ENCODE measurements at regions not wholly inside any gene's neighbourhood (a gene's known extent, or its start where the extent isn't known, plus 50 kb on each side); places are given as distances from the start of the nearest gene placed in this dataset.

DNA sequence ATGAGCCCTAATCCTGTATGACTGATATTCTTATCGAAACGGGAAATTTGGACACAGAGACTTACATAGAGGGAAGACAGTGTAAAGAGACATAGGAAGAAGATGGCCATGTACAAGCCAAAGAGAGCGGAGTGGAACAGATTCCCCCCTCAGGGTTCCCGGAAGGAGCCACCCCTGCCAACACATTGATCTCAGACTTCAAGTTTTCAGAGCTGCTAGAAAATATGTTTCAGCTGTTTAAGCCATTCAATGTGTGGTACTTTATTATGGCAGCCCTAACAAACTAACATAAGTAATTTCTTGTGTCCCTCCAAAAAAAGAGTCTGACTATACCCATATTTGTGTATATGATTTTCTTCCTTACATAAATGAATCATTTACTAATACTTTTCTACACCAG lies 128.0 kb upstream of the STC2 start:
- no peak for TF ChIP-seq CTCF (IDR thresholded peaks at IDR 0.05; ENCODE audit: borderline replicate concordance, insufficient read depth, low read depth, low read length)
- H3K4me3 ChIP-seq (ENCODE audit: low read depth, low read length) = no peak overlapping the region

DNA sequence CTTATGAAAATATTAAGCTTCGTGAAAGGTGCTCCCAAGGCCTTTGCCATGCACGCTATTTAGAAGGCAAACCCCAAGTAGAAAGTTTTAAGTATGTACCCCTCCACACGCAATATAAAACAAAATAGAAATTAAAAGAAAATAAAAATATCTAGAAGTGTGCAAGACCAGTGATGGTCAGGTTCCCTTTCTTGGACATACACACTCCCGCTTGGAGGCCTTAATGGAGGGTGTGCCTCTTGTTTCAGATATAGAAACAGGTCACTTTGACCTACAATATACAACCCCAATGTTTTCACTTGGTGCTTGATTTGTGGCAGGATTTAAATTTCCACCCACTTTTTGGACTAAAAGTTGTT lies 127.4 kb upstream of the STC2 start:
- no peak for TF ChIP-seq CTCF (IDR thresholded peaks at IDR 0.05; ENCODE audit: borderline replicate concordance, insufficient read depth, low read depth, low read length)
- no peak overlapping the region for H3K4me3 ChIP-seq (ENCODE audit: low read depth, low read length)

GRCh38 chr5:173454736-173455598 lies 126.8 kb upstream of the STC2 start:
- H3K4me3 ChIP-seq (ENCODE audit: low read depth, low read length) = no peak overlapping the region
- TF ChIP-seq CTCF (IDR thresholded peaks at IDR 0.05; ENCODE audit: borderline replicate concordance, insufficient read depth, low read depth, low read length) = no peak

GRCh38 chr5:173454361-173454735 lies 126.1 kb upstream of the STC2 start:
- TF ChIP-seq CTCF (IDR thresholded peaks at IDR 0.05; ENCODE audit: borderline replicate concordance, insufficient read depth, low read depth, low read length) = no peak
- H3K4me3 ChIP-seq (ENCODE audit: low read depth, low read length) = no peak overlapping the region

DNA sequence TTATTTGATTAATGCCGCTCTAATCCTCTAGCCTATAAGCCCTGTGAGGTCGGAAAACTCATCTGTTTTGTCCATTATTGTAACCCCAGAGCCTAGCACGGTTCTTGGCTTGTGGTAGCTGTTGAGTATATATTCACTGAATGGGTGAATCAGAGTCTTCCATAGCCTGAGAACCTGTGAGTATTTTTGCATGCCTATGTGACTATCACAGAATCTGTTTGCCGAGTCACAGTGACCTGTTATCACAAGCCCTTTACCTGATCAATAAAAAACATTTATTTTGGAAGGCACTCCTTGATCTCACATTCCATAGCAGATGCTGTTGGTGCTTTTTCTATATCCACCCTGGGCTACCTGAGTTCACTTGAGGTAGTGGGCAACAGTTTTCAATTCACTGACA lies 125.0 kb upstream of the STC2 start:
- no peak overlapping the region for H3K4me3 ChIP-seq (ENCODE audit: low read depth, low read length)
- no peak for TF ChIP-seq CTCF (IDR thresholded peaks at IDR 0.05; ENCODE audit: borderline replicate concordance, insufficient read depth, low read depth, low read length)

DNA sequence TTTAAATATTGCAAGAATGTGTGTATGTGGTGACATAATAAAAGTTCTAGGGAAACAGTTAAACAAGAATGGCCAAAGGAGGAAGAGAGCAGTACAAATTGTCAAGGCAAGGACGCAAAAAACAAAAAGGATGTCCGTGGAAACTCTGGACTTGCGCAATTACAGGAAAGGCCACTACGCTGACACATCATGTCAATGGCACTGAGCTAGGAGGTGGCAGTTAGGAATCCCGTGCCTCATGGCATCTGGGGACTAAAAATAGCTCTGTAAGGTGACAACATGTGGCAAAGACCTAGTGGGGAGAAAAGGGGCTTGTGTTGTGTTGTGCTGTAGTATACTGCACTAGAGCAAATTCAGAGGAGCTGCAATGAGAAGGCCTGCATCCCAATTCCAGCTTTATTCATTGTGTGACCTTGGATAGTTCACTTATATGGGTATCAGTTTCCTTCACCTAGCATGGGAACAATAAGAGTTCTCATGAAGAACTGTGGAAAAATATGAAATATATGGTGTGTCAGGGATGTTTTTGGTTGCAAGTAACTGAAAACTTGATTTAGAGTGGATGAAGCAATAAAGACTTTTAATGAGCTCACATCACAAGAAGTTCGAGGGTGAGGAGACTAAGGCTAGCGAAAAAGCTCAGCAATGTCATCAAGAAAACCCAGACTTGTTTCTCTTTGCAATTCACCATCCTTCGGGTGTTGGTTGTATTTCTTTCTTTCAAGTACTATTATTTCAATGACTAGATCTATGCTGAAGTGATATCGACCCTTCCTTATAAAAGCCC lies 124.1 kb upstream of the STC2 start:
- no peak for TF ChIP-seq CTCF (IDR thresholded peaks at IDR 0.05; ENCODE audit: borderline replicate concordance, insufficient read depth, low read depth, low read length)
- no peak overlapping the region for H3K4me3 ChIP-seq (ENCODE audit: low read depth, low read length)

DNA sequence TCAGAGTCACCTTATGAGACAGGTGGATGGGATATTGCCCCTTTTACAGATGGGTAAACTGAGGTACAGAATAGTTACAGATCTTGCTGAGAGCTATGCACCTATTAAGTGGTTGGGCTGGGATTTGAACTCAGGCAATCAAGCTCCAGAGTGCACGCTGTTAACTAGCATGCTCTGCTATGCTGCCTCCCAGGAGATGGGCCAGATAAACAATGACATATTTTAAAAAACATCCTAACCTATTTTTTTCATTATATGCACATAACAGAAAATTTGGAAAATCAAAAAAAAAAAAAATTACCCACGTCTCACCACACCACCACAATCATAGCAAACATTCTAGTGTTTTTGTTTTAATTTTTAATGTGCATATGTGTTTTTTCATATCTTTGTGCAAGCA lies 123.4 kb upstream of the STC2 start:
- H3K4me3 ChIP-seq (ENCODE audit: low read depth, low read length) = no peak overlapping the region
- TF ChIP-seq CTCF (IDR thresholded peaks at IDR 0.05; ENCODE audit: borderline replicate concordance, insufficient read depth, low read depth, low read length) = no peak

Measured in GM12875 (cell line).